HG03066 (cell line): ENCODE measurements at regions not wholly inside any gene's neighbourhood (a gene's known extent, or its start where the extent isn't known, plus 50 kb on each side); places are given as distances from the start of the nearest gene placed in this dataset.

Experiments
- ATAC-seq: cut with Tn5 transposase; IDR thresholded peaks from one replicate; pipeline ENCODE4 v1.9.1; 2021; ENCODE audit warnings: low read depth; ENCODE audit not compliant: unreplicated experiment

DNA sequence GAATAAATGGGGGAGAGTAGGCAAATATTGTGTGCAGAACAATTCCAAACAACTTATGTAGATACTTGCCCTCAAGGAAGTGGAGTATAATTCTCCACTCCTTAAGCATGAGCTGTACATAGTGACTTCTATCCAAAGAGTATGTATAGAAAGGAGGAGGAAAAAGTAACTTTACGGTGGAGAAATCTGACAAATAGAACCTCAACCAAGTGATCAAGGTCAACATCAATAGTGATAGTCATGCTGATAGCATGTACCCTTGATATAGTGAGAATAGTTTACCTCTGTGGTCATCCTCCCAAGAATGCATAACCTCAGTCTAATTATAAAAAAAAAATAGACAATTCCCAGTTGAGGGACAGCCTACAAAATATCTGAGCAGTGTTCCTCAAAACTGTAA lies 89.1 kb upstream of the NANOS1 start:
- no peak for ATAC-seq

DNA sequence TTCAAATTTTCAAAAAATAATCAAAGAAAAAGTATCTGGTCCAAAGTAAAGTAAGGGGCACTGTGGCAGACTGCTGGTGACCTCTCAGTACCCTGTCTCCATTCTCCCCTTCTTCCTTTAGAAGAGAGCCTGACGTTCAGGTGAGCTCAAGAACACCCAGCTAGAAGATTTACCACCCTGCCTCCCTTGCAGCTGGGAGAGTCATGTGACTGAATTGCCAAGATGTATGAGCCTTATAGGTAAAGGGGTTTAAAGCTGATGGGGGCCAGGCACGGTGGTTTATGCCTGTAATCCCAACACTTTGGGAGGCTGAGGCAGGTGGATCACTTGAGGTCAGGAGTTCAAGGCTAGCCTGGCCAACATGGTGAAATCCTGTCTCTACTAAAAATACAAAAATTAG lies 86.3 kb upstream of the NANOS1 start:
- ATAC-seq = no peak

DNA sequence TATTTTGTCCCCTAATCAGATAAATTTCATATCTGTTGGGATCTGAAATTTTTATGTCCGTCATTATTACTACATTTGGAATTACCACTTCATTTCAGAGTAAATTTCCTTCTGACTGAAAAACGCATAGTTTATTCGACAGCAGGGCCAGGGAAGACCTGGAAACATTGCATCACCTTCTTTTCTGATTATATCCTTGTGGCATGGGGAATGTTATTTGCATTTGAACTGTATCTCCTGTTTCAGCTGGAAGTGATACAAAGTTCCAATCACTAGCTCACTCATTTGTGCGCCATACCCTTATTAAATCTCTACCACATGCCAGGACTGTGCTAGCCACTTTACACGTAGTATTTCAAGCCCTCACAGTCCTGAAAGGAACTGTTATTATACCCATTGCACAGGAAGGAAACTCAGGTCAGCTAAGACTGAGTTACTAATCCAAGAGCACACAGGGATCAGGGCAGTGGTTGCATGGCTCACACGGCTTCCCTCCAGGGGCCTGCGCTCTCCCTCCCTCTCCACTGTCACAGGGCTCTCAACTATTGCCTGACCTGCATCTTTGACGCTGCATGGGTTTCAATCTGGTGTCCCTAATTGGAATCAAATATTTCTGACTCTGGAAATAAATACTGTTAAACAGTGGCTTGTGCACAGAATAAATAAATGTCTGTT lies 84.4 kb upstream of the NANOS1 start:
- ATAC-seq = no peak

DNA sequence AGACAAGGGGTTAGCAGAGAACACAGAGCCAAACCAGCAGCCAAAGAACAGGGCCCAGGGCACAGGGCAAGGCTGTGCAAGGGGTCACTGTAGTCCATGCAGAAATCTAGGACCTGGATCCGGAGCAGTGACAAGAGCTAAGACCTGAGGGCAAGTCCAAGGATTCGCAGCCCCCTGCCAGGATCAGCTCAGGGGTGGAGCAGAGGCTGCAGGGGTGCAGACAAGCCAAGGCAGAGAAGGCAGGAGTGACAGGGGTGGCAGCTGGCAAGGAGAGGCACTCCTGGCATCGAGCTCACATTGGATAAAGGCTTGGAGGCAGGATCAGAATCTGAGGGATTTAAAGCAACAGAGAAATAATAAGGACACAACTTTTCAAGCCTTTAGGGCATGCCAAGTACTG lies 80.7 kb upstream of the NANOS1 start:
- no peak for ATAC-seq

DNA sequence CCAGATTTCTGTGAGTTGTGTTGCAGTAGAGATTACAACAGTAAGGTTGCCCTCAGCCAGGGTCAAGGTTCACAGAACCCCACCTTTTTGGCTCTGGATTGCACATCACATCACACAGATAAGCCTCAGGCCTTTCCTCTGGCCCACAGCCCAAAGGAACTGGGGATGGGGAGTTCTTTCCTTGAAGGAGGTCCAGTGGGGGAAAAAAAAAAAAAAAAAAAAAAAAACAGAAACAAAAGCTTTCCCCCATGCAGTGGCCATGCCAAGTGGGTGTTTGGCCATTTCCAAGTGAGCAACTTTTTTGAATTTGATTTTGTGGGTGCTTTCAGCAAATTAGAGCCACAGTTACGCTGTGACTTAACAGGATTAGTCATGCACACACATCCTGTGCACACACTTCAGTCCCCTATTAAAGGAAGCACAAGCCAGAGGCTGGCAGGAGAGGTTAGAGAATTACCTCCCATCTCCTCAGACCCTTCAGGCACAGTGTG lies 79.3 kb upstream of the NANOS1 start:
- no peak for ATAC-seq

DNA sequence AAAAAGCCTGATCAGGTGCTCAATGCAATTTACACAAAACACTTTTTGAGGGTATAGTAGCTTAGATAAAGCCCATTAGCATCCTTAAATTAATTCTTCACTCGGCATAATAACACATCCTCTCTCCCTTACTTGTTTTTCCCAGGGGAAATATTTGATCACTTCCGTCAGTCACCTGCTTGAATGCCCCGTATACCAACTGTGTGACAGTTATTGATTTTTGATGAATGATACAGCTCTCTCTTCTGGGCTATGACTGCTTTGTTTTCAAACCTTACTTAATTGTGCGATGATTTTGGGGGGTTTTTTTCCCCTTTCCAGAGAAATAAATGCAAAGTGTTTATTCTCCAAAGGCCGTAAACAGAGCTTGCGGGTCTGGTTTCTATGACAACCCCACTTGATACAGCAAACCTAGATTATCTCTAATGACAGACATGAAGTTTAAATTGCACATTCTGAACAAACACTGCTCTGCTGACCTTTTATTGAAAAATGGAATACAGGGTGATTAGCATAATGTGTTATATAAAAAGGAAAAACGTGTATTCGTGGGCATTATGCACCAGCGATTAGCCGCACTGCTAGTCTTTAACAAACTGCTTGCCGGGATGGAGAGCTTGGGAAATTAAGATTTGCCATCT lies 78.4 kb upstream of the NANOS1 start:
- no peak for ATAC-seq

DNA sequence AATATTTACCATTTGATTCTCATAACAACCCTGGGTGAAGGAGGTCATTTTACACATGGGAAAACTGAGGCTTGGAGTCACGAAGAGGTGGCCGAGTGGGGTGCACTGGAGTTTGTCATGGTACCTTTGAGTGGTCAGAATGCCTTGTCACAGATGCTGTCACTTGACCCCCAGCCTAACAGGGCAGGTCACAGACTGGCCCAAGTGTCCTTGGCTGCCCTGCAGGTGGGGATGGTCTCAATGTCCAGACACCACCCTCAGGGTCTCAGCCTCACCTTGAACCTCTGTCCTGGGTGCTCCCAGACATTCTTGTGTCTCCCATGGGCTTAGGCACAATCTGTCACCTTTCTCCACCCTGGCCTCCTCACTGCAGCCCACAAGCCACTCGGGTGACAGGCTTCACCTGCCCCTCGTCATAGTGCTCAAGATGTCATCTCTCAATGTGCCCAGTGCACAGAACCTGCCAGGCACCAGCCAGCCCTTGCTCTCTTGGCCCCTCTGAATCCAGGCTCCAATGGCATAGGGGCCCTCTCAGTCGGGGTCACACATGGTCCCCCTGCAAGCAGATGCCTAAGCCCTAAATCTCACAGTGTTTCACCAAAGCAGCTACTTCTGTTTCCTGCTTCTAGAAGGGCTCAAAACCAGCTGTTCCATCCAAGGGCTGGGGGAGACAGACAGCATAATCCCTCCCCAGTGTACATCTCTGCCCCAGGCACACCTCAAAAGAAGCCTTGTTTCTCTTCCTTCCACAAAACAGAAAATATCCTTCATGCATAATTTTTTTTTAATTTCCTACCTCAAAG lies 76.8 kb upstream of the NANOS1 start:
- no peak for ATAC-seq

DNA sequence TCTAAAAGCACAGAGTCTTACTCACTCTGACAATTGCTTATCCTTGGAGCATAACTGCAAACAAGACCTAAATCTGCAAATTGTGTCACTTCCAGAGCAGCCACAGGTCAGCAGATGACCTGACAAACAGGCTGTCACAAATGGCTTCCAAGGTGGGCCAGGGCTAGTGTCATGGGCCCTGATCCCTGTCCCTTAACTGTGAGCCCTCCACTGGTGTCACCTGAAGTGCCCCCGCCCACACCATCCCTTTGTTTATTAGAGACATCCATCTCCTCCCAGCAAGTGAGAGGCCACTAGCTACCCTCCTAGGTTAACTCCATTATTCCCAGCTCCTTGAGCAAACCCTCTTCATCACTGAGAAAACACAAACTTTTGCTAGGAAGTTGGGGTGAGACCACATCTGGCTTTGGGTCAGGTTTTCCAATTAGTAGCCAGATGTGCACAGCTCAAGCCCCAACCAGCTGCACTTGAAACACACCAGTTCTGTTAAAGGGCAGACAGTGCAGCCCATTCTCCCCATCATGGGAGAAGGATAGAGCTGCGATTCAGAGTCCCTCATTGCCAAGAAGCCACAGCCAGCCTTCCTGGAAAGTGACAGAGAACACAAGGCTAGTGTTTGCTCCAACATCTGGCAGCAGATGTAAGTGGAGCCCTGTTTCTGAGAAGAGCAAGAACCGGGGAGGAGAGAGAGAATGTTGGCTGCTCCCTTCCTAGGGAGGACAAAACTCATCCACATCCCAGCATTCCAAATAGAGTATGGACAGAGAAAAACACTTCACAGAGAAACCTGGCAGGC lies 75.7 kb upstream of the NANOS1 start:
- ATAC-seq = no peak

DNA sequence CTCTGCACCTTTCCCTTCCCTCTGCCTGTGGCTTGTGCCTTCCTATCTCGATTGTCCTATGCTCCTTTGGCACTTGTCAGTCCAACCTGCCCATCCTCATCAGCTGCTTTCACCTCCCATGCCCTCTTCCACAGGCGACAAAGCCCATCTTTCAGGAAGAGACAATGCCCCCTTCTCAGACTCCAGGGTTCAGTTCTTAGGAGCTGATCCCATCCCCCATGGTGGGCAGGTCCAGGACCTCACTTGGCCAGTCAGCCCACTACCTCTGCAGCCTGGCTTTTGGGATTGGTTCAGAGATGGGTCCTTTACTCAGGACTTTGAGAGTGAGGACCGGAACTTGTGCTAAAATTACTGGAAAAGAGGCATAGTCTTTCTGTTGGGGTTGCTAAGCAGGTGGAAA lies 74.0 kb upstream of the NANOS1 start:
- no peak for ATAC-seq

DNA sequence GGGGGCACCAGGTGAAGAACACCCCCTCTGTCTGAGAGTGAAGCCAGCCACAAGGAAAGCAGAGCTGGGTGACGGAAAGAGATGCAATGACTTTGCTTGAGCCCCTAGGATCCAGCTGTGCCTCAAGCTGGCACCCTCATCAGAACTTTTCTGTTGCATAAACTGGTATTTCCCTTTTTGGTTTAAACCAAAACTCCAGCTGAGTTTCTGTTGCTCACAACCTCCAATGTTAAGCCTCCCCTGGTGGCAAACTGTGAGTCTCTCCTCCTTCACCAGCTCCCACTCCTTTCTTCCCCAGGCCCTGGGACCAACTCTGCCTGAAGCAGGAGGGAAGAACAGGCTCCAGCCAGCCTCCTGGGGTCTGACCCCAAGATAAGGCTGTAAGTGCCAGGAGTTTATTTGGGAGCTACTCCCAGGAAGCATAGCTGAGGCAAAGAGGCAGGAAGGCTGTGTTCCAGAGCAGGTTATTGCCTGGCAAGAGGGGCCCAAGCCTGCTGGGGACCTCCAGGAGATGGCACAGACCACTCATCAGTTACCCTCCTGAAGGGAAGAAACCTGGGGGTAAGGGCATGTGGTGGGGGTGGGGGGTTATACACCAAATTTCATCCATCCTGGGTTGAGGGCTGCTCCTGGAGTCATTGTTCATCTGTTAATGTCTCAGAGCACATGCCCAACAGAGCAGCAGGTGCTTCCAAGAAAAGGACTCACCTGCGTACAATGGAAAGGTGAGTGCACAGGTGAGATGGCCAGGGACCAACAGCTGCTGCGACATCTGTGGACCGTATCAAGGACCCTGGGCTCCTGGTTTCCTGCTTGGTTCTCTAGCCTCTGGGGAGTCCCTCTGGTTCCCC lies 73.3 kb upstream of the NANOS1 start:
- no peak for ATAC-seq

DNA sequence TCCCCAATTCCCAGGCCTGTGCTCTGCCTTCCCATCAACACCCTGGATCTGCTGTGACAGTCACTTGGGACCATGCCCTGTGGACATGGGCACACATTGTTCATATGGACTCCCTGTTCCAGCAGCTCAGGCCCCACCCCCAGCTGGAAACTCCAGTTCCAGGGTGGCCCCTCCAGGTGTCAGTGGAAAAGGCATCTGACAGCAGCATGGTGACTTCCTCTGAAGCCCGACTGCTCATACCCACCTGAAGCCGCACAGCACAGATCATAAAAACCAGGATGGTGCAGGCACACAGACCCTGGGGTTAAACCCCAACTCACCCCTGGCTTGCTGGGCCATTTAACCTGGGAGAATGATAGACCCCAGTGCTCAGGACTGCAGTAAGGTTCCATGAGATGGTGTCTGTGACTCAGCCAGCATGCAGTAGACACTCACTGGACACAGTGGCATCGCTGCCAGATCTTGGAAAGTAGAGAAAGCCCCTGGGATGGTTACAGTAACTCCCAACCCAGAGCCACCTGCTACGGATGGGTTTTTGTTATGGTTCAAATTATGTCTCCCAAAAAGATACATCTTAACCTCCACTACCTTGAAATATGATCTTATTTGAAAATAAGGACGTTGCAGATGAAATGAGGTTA lies 72.6 kb upstream of the NANOS1 start:
- no peak for ATAC-seq

DNA sequence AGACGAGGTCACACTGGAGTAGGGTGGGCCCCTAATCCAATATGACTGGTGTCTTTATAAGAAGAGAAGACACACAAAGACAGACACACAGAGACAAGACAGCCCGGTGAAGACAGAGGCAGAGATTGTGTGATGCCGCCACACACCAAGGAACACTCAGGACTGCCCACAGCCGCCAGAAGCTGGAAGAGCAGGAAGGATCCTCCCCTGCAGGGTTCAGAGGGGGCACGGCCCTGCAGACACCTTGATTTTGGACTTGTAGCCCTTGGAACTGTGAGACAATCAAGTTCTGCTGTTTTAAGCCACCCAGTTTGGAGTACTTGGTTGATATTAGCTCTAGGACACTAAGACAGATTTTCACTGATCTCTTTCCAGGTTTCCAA lies 72.1 kb upstream of the NANOS1 start:
- no peak for ATAC-seq

DNA sequence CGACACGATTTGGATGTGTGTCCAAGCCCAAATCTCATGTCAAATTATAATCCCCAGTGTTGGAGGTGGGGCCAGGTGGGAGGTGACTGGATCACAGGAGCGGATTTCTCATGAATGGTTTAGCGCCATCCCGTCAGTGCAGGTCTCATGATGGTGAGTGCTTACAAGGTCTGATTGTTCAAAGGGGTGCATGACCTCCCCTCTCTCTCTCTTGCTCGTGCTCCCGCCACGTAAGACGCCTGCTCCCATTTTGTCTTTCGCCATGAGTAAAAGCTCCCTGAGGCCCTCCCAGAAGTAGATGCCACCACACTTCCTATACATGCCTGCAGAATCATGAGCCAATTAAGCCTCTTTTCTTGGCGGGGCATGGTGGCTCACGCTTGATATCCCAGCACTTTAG lies 71.5 kb upstream of the NANOS1 start:
- no peak for ATAC-seq

DNA sequence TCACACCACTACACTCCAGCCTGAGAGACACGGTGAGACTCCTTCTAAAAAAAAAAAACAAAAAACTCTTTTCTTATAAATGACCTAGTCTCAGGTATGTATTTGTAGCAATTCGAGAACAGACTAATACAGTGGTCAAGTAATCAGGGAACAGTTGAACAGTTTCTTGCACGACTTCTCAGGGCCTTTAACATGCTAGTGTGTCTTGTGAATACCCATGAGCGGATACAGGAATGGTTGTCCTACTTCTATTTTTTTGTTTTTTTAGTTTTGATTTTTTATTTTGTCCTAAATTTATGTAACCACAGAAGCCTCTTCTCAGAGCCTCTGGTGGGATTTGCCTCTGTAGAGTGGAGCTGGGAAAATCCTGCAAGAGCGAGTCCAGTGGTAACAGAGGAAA lies 71.0 kb upstream of the NANOS1 start:
- no peak for ATAC-seq

DNA sequence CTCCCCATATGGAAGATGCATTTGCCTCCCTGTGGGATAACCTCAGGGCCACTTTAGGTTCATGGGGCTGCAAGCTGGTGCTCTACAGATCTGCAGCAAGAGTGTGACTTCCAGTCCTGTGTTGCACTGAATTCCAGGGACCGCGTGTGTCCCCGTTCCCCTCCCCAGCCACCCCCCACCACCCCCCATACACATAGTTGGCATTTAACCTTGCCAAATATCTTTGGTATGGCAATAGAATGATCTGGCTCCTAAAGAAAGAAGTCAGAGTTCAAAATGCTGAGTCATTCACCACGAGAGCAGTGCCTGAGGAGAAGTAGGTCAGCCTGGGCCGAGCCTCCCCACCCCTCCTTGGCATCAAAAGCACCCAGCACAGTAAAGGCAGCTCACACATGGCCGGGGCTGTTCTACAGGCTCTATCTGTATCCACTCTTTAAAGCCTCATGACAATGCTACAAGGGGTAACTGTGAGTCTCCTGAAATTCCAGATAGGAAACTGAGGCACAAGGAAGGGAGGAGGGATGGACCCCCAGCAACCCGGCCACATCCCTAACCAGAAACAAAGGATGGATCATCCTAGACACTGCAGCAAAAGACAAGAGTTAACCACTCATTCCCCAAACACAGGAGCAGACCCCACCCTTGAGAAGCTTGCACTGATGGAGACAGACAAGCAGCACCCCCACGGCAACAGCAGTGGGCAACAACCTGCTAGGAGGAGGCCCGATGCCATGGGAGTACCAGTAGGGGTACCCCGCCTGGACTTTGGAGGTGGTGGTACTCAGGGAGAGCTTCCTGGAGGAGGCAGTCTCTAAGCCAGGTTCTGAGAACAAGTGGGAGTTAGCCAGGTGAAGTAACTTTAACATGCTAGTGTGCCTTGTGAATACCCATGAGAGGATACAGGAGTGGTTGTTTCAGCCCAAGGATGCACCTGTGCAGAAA lies 70.3 kb upstream of the NANOS1 start:
- ATAC-seq = no peak

DNA sequence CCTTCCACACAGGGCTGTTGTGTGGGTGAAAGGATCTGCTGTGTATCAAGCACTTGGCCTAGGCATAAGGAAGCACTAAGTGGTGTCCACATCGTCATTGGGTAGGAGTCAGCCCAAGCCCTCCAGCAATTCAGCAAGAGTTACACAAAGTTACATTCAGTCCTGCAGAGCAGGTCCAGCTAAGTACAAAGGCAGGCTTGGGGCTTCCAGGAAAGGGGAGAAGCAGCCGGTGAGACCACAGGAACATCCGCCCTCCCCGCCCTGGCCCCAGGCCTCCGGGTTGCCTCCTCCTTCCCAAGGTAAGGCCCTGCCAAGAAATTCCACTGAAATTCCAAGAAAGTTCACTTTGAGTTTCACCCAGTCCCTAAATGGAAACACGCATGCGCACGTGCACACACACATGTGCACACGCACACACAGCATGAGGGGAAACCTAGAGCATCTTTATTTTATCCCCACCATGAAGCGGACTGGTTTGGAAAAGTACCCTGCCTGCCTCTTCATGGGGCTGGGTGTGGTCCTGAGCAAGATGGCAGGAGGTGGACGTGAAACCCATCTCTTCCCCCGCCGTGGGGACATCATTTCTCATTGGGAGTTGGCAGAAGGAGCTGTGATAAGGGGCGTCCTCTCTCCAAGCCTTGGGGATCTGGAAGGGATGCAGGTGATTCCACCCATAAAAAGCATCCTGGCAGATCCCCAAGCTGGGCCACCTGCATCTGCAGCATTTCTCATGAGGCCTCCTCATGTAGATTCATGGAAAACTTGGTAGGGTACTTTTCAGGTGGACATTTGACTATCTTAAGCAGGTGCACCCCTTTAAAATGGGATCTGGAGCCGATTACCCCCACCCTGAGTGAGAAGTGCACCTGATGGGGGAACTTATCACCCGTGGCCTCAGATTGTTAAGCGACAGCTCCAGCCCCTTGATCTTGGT lies 69.1 kb upstream of the NANOS1 start:
- ATAC-seq = no peak

DNA sequence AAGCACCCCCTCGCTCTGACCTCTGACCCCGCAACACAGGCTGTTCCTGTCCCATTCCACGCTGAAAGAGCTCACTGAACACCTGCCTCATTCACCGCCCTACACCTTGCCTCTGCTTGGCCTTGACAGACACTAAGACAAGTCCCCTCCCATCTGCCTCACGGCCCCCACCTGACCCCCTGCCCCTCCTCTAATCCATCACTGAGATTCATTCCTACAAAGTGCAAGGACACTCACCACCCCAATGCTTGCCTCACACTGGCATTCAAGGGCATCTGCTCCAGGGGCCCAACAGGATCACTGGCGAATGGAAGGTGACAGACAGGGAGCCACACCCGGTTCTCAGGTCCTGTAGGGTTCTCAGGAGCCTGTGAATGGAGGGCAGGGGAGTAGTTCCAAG lies 68.1 kb upstream of the NANOS1 start:
- ATAC-seq = no peak
